ENCODE measurements at regions not wholly inside any gene's neighbourhood (a gene's known extent, or its start where the extent isn't known, plus 50 kb on each side); places are given as distances from the start of the nearest gene placed in this dataset.
"Not testable (repeated sequence)": the region's sequence is repeated elsewhere in the genome, so short reads cannot be mapped to it uniquely, and the experiment has no call there.

DNA sequence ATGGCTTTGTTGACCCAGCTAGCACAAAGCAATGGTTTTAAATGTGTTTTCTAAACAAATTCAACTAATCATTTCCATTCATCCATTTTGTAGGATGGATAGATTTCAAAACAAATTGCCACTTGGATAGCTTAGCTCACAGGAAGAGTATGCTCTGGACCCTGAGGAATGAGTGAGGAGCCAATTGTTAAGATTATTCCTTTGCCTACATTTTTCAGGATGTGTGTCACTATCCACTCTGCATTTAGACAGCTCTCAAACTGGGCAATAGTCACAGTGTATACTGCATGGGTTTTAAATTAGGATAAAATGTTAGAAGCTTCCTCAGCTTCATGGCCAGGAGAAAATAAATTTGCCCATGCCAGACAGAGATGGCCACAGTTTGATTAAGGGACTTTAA lies 605.6 kb upstream of the TEX47 start:
- no peak for DNase-seq

DNA sequence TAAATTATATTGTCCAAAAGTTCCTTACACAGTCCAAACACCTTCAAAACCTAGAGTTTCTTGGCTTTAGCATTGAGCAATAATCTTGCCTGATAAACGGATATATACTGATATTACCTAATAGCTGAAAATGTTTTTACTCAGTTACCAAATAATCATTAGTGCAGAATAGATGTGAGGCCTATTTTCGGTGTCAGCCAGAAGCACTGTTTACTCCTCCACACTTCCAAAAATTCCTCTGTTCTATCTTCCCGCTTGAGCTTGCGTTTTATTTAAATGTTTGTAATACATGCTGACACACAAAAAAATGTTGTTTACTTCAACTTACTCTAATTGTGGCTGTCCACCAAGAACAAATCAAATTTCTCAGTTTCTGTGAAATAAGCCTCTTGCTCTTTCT lies 606.2 kb upstream of the TEX47 start:
- DNase-seq = no peak

DNA sequence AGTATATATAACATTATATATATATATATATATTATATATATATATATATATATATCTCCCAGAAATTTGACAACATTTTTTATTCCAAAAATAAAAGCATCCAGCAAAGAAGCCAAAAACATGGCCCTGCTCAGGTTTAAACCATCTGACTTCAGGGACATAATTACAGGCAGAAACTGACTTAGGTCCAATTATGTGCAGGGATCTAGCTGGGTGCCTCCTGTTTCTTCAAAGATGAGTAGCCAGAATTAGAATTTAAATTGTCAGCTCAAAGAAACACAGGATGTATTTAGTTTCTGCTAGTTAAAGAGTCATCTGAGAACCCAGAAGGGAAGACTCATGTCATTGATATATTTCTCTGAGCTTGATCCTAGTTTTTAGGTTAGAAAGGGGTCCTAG lies 656.4 kb upstream of the TEX47 start:
- DNase-seq = no peak

DNA sequence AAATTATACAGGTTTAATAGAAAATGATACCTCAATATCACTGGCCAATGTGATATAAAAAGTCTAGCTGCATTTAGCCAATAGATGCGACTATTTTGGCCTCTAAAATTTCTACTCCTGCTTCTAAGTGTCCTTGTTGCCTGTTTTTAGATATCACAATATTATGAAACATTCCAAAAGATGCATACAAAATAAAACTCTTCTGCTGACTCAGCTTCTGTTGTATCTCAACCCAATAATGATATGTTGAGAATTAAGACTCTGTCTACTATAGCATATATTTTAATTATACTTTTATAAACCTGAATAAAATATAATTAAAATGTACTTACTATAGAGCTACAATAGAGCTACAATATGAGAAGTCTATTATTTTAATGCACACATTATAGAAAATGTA lies 661.0 kb upstream of the TEX47 start:
- DNase-seq = no peak

DNA sequence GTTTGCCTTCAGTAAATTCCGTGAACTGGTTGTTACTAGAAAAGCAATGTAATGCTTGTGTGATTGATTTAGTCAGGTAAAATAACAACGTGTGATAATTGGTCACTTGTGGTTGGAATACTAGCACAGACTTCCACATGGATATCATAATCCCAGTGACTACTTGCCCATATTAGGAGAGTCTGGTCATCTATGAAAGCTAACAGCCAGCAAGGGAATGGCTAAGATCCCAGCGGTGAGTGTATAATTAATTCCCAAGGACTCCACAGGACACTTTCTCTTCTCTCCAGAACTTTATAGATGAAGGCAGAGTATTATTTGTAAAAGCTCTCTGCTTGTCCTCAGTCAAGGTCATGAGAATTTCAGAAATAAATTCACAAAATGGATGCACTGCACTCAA lies 662.6 kb upstream of the TEX47 start:
- DNase-seq = no peak

DNA sequence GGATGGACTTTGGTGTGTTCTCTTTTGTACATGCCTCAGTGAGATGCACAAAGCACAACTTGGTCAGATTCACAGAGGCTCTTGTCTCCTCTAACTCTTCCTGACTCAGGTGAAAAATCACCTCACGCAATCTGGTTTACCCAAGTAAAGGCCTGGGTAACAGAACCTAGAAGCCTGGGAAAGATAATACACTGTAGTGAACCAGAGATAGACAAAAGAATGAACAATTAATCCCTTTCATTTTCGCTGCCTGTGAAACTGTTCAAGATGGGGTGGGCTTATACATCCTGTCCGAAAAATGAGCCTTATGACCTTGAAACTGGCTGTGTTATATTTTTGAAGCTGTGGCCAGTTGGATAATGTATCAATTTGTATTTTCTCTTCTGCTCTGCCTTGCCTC lies 678.9 kb upstream of the TEX47 start:
- DNase-seq = no peak

DNA sequence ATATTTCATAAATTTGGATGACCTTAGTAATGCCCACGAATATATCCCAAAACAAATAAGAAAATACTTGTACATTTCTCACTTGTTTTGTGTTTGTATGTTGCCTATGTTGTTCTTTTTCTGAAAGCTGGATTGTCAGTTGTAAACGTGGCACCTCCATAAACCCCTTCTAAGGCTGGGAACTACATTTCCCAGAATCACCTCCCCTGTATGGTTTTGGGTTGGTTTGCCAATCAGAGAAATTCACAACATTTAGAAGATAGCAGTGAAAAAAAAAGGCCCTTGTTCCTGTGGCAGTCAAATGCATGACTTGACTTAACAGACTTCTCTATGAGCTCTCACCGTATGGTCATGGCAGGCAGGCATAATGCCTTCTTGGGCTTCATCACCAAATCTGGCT lies 676.3 kb upstream of the STEAP1 start:
- no peak for DNase-seq

DNA sequence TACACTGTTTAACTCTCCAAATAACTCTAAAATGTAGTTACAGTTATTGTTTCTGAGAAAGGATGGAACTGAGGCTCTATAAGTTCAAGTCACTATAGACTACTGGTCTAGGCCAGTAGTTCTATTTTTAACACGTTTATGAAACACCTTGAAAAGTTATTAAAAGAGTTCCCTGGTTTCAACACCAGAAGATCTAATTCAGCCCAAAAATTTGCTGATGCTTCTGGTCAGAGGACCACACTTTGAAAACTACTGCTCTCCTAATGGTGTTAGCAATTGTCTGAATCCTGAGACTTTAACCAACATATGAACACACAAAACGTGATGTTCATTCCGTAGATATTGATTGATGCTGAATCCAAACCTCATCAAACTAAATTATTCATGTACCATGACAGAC lies 658.6 kb upstream of the STEAP1 start:
- no peak for DNase-seq

DNA sequence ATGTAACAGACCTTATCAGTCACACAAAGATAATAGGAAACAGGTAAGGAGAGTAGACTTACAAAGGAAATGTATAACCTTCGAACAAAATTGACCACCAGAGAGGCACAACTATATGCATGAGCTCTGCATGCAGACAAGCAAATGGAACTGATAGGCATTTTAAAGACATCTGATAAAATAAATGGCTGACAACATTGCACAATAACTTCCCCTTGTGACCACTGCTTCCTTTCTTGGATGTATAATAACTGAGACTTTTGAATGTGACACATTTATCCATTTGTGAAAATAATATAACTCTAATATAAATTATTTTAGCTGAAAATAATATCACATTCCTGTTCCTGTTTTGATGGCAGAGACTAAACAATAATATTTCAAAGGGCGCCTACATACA lies 654.2 kb upstream of the STEAP1 start:
- no peak for DNase-seq

DNA sequence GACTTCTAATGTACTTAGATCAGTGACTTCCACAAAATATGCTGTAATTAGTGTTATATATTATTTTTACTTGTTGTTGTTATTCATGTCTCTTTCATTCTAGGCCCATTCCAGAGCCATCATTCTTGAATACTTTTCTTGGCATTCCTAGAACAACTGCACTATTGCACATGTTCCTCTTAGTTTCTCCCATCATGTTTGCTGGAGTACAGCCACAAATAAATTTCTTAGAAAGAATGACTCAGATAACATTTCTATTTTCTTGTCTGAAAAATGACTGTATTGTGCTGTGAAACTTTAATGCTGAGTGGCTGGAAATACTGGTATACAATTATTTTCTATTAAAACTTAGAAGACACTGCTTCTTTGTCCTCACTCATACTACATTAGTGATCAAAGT lies 651.0 kb upstream of the STEAP1 start:
- DNase-seq = no peak

DNA sequence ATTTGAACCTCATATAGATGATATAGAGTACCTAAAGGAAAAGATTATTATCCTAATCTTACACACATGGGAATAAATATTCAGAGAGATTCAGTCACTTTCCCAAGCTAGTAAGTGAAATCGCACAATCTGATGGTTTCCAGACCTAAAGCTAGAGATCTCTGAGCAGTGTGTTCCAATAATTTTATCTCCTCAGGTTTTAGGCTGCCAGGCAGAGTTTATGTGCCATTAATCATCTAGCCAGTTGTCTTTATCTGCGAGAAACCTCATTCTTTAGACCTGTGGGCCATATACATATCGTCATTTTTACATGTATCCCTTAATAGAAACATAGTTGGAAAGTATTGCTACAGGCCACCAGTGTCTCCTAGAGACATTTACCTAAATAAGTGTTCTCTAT lies 647.2 kb upstream of the STEAP1 start:
- no peak for DNase-seq

DNA sequence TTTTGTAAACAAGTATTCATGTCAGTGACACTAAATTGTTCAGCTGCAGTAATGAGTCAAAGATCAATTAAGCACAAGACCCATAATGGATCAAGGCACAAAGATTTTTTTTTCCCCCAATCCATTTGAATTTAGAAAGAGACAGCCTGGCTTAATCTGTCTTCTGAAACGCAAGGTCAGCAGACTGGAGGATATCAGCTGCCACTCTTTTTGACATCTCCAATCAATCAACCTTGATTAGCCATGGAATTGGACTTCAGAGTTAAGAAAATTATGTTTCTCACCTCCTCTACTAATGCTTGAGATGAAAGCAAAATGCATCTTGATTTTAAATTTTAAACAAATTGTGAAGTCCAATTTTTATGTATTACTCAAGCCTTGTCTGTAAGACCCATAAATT lies 642.4 kb upstream of the STEAP1 start:
- DNase-seq = no peak

DNA sequence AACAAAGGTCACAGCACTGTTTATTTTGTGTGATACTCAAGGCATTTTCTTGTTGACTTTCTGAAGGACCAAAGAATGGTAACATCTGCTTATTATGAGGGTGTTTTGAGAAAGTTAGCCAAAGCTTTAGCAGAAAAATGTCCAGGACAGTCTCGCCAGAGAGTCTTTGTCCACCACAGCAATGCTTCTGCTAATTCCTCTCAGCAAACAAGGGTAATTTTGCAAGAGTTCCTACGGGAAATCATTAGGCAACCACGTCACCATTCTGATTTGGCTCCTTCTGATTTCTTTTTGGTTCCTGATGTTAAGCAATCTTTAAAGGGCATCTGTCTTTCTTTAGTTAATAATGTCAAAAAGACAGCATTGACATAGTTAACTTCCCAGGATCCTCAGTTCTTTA lies 639.3 kb upstream of the STEAP1 start:
- DNase-seq = no peak

DNA sequence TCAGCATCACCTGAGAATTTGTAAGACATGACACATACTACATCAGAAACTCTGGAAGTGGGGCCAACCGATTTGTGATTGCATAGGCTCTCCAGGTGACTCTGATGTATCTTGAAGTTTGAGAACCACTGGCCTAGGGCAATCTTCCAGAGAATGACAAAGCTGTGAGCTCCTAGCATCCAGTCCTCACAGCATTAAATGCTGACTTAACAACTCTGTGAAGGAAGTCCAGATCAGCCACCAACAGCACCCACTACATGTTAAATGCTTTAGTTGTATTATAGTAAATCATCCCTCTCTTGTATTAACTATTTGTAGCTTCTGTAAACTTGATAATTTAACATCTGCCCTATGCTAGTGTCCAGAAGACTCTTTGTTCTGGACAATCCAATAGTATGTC lies 636.5 kb upstream of the STEAP1 start:
- DNase-seq = no peak

DNA sequence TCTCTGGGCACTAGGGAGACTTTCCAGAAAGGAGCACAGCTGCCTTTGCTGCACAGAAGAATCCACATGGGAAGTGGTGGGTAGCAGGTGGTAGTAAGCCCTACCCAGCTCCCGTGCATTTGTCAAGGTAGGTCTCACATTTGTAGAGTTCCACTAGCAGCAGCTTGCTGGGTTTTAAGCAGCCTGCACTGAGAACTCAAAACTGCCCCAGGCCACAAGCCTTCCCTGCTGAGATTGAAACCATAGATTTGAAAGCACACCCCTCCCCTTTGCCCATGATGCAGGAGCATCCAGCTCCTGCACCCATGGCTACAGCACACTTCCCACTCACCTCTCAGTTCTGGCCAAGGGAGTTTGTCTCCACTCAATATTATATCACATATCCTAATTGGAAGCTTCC lies 604.5 kb upstream of the STEAP1 start:
- no peak for DNase-seq

DNA sequence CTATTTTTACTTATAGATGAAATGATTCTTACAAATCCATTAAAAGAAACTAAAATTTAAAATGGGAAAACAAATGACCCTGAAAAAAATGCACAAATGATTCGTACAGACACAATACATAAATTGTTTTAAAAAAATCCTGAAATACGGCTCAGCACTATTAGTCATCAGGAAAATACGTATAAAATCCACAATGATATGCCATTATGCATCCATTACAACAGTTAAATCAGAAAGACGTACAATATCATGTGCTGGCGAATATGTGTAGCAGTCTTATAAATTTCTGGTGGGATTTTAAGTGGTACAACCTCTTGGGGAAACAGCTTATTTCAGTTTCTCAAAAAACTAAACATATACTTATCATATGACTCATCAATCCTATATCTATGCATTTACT lies 600.1 kb upstream of the STEAP1 start:
- DNase-seq = no peak

DNA sequence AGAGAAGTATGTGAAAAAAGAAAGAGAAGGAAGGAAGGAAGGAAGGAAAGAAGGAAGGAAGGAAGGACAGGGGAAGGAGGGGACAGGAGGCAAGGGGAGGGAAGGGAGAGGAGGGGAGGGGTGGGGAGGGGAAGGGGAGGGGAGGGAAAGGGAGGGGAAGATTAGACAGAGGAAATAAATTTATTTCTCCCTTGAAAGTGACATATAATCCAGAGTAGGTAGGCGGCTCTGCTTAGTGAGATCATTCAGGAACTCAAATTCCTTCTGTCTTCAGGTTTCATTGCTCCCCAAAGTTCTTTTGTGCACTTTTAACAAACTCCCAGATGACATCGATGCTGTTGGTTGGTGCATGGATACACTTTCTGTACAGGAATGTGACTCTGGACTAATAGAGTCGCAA lies 594.7 kb upstream of the STEAP1 start:
- no peak for DNase-seq

DNA sequence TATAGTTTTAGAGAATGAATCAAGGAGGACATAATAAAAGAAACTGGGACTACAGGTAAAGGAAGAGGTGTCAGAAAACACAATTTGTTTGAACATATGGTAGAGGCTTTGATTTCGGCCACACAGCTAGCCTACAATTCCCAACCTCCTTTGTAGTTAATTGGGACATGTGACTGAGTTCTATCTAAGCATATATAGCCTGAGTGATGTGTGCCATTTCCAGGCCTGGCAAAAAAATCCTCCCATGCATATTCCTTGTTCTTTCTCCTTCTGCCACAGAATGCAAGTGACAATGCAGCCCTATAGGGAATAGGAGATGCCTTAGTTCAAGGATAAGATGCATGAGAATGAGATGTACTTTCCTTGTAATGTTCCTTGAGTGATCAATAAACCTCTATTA lies 590.7 kb upstream of the STEAP1 start:
- no peak for DNase-seq

DNA sequence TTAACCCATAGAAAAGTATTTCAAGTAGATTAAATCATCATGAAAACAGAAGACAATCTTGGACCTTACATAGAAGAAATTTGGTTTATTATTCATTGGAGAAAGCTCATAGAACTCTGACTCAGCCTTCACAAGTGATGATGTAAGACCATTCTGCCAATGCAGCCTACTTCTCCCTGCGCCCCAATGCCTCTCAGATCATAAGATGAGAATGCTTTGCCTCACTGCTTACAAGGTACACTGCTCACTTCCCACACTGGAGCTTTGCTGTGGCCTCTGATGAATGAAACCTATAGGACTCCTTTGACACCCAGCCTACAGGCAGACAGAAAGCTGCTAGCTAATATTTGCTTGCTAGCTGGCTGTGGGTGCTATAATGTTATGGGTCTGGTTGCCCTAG lies 569.4 kb upstream of the STEAP1 start:
- DNase-seq = no peak

DNA sequence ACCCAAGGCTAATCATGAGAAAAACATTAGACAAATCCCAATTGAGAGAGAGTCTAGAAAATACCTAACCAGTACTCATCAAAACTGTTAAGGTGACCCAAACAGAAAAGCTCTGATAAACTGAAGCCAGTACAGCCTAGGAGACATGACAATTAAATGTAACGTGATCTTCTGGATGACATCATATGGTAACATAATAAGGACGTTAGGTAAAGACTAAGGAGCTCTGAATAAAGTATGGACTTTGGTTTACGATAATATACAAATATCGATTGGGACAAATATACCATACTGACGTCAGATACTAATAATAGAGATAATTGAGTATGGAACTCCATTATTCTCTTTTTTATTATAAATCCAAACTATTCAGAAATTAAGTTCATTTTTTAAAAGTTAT lies 561.1 kb upstream of the STEAP1 start:
- DNase-seq = no peak

DNA sequence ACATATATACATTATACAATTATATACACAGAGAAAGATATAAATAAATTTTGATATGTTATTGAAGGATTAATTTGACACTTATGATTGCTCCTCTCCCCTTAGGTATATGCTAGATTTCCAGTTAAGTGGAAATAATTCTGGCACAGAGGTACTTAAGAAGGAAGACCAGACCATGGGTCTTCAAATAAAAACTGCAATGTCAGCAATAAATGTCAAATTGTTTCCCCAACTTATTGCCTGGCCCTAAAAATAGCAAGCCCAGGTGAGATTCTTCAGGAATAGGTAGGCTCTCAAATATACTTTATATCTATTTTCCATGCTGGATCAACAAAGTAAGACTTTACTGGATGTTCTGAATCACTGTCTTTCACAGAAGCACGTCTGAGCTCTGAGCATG lies 551.3 kb upstream of the STEAP1 start:
- no peak for DNase-seq

DNA sequence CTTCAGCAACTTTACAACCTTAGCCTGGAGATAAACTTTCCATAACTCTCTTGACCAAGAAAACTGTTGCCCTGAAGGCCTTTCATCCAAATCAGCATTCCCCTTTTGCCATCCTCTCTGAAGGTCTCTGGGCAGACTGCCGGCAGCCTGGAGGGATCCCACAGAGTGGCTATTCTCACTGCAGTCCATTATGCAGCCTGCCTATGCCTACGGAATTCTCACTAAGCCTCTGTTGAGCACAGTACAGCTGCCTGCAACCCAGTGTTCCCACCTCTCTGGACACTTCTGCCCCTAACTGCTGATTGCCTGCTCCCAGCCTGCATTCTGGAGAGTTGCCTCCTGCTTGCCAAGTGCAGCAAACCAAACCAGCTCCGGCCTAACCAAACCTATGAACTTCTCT lies 548.9 kb upstream of the STEAP1 start:
- no peak for DNase-seq

DNA sequence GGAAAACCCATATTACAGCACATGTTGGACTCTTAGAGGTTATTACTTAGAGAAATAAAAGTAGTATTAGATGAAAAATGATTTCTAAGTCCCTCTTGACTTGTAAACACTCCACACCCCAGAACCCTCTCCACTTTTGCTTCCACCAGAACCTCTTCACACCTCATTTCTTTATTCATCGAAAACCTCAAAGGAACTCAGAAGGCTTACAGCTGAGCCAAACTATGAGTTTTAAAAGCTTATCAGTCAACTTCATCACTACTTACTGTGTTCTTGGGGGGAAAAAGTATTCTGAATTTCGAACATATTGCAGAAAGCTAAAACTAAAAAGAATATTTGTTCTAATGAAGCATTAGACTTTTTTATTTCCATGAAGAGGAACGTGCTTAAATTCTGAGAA lies 547.8 kb upstream of the STEAP1 start:
- DNase-seq = no peak

DNA sequence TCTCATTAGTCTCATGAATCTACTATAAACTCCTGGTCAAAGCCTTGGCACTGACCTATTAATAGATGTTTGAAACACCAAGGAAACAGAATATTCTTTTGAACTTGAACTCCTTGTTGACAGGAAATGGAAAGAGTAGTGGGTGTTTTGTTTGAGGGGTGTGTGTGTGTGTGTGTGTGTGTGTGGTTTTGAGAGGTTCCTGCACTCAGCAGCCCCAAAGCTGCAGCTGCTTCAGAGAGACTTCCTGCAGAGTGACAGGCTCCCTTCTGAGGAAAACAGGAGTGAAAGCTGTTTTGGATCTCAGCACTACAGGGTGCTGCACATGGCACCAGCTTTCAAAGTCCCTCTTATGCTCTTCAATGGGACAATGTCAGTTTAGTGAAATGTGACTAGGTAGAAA lies 546.5 kb upstream of the STEAP1 start:
- no peak for DNase-seq

DNA sequence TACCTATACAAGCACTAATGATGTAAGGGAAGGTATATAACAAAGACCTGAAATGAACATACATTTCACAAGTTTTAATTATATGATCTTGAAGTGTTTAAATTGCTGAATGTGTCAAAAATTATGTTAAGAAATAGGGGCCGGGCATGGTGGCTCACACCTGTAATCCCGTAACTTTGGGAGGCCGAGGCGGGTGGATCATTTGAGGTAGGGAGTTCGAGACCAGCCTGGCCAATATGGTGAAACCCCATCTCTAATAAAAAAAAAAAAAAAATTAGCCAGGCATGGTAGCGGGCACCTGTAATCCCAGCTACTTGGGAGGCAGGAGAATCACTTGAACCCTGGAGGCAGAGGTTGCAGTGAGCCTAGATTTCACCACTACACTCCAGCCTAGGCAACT lies 537.4 kb upstream of the STEAP1 start:
- DNase-seq = not testable (repeated sequence)

DNA sequence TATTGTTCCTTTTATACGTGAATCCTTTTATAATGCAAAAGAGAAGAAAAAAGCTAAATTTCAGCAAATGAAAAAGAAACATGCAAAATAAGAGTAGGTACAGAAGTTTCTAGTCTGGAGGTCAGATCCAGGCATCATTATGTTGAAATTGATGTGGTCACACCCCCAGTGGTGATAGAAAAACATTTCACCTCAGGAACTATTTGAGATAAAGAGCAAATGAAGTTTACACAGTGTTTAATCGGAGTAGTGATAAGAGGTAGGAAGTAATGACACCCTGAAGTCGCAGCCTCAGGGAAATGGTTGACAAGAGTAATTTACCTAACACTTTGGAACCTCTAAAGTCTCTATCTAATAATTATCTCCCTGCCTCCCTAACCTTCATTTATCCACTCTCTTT lies 536.0 kb upstream of the STEAP1 start:
- no peak for DNase-seq
